SK-N-SH (cell line): ENCODE measurements at regions not wholly inside any gene's neighbourhood (a gene's known extent, or its start where the extent isn't known, plus 50 kb on each side); places are given as distances from the start of the nearest gene placed in this dataset.

Source experiments
- CTCF ChIA-PET: fragments of 300-600, 350-600 bp; formaldehyde crosslinking; extraction: SDS; loops from one replicate; lab custom pipeline; 2021; lab: Yijun Ruan, JAX
- POLR2A ChIA-PET: fragments of 350-600 bp; sonication (Branson Sonifier 250); formaldehyde crosslinking; extraction: SDS; loops from one replicate; lab custom pipeline; 2020; ENCODE audit warnings: antibody characterized with exemption, inconsistent platforms; lab: Yijun Ruan, JAX
- DNase-seq: peaks from one replicate; pipeline ENCODE4 v3.0.0; 2012
- H2AFZ ChIP-seq: fragments of 200-600 bp; sonication (generic); 2 replicates; pipeline ENCODE4 v1.8.1; 2016; ENCODE audit warnings: antibody characterized with exemption, mild to moderate bottlenecking, low read depth
- H3F3A ChIP-seq: fragments of 200-600 bp; sonication (generic); replicated peaks from 2 replicates; pipeline ENCODE3; 2016; ENCODE audit warnings: antibody characterized with exemption, mild to moderate bottlenecking; ENCODE audit not compliant: insufficient read depth
- H3K27ac ChIP-seq, 2 experiments: fragments of 200-500 bp in 1 of 2; fragments of 200-600 bp in 1 of 2; sonication (Bioruptor generic) in 1 of 2; sonication (generic), shearing (Covaris generic) in 1 of 2; 2 replicates each; pipeline versions ENCODE4 v1.5.1 to v1.6.1; 2014 to 2016; ENCODE audit warnings: low read depth in 2 of 2, inconsistent platforms in 1 of 2, low read length in 1 of 2, mild to moderate bottlenecking in 1 of 2, mixed read lengths in 1 of 2
- H3K27me3 ChIP-seq: fragments of 200-600 bp; sonication (generic), shearing (Covaris generic); 2 replicates; pipeline ENCODE4 v1.6.1; 2016; ENCODE audit warnings: mixed run types; ENCODE audit not compliant: insufficient read depth
- H3K36me3 ChIP-seq, 2 experiments: fragments of 200-500 bp in 1 of 2; fragments of 200-600 bp in 1 of 2; sonication (Bioruptor generic) in 1 of 2; sonication (generic) in 1 of 2; replicated peaks in 1 of 2; 2 replicates each; pipeline versions ENCODE3 to v1.5.1; 2014 to 2016; ENCODE audit warnings: low read length in 1 of 2, mild to moderate bottlenecking in 1 of 2; ENCODE audit not compliant: insufficient read depth in 2 of 2, control insufficient read depth in 1 of 2
- H3K4me1 ChIP-seq, 2 experiments: fragments of 200-500 bp in 1 of 2; fragments of 200-600 bp in 1 of 2; sonication (Bioruptor generic) in 1 of 2; sonication (generic), shearing (Covaris generic) in 1 of 2; 2 replicates each; pipeline versions ENCODE4 v1.5.1 to v1.6.1; 2014 to 2016; ENCODE audit warnings: low read depth in 1 of 2, low read length in 1 of 2, mixed run types in 1 of 2; ENCODE audit not compliant: insufficient read depth in 2 of 2, control insufficient read depth in 1 of 2
- H3K4me2 ChIP-seq: fragments of 200-600 bp; sonication (generic), shearing (Covaris generic); 2 replicates; pipeline ENCODE4 v1.6.1; 2017; ENCODE audit warnings: mixed run types
- H3K4me3 ChIP-seq, 2 experiments: fragments of 200-500 bp in 1 of 2; fragments of 200-600 bp in 1 of 2; sonication (Bioruptor generic) in 1 of 2; sonication (generic), shearing (Covaris generic) in 1 of 2; 2 replicates each; pipeline versions ENCODE4 v1.5.1 to v1.8.1; 2014 to 2016; ENCODE audit warnings: low read depth in 2 of 2, inconsistent platforms in 1 of 2, low read length in 1 of 2, mild to moderate bottlenecking in 1 of 2, mixed read lengths in 1 of 2, moderate library complexity in 1 of 2
- H3K79me2 ChIP-seq: fragments of 200-600 bp; sonication (generic); 2 replicates; pipeline ENCODE4 v1.8.1; 2017; ENCODE audit warnings: mild to moderate bottlenecking; ENCODE audit not compliant: insufficient read depth
- H3K9ac ChIP-seq: fragments of 200-600 bp; sonication (generic); 2 replicates; pipeline ENCODE4 v1.6.1; 2017; ENCODE audit warnings: mixed run types
- H3K9me2 ChIP-seq: fragments of 200-600 bp; sonication (generic); 2 replicates; pipeline ENCODE4 v1.6.1; 2017; ENCODE audit warnings: mixed run types
- H3K9me3 ChIP-seq: fragments of 200-600 bp; sonication (generic); 2 replicates; pipeline ENCODE4 v1.6.1; 2017; ENCODE audit warnings: mixed run types, mild to moderate bottlenecking, moderate library complexity
- H4K20me1 ChIP-seq: fragments of 200-600 bp; sonication (generic); 2 replicates; pipeline ENCODE4 v1.6.1; 2017; ENCODE audit warnings: mild to moderate bottlenecking, mixed run types; ENCODE audit not compliant: insufficient read depth
- CHD2 ChIP-seq: fragments of 150-350 bp; IDR thresholded peaks from 2 replicates; pipeline ENCODE4 v1.6.1; 2018; ENCODE audit warnings: low read length; ENCODE audit not compliant: partially characterized antibody
- EP300 ChIP-seq, 2 experiments: IDR thresholded peaks; 2 replicates each; pipeline versions ENCODE4 v1.4.0 to v1.6.1; 2012; ENCODE audit warnings: borderline replicate concordance in 1 of 2, low read depth in 1 of 2, low read length in 1 of 2
- EZH2phosphoT487 ChIP-seq: fragments of 200-600 bp; sonication (generic); IDR thresholded peaks from 2 replicates; pipeline ENCODE4 v1.6.1; 2017; ENCODE audit warnings: low read depth, mixed run types, mild to moderate bottlenecking, antibody characterized with exemption, moderate library complexity, borderline replicate concordance
- FOSL2 ChIP-seq: IDR thresholded peaks from 2 replicates; pipeline ENCODE4 v1.4.0; 2012; ENCODE audit warnings: low read depth, mild to moderate bottlenecking, moderate library complexity, borderline replicate concordance
- GATA2 ChIP-seq: sonication (generic); formaldehyde crosslinking; IDR thresholded peaks from 2 replicates; pipeline ENCODE4 v1.5.0; 2020; ENCODE audit warnings: mild to moderate bottlenecking, missing genetic modification reagents
- JUND ChIP-seq: IDR thresholded peaks from 2 replicates; pipeline ENCODE4 v1.4.0; 2012
- NFIC ChIP-seq: IDR thresholded peaks from 2 replicates; pipeline ENCODE4 v1.4.0; 2012; ENCODE audit warnings: borderline replicate concordance
- RFX5 ChIP-seq: IDR thresholded peaks from 2 replicates; pipeline ENCODE4 v1.6.1; 2012; ENCODE audit warnings: mild to moderate bottlenecking, improper control_type of control experiment, low read length
- TAF1 ChIP-seq: IDR thresholded peaks from 2 replicates; pipeline ENCODE4 v1.6.1; 2012; ENCODE audit warnings: low read depth, mild to moderate bottlenecking, low read length, moderate library complexity, borderline replicate concordance
- TCF12 ChIP-seq: IDR thresholded peaks from 2 replicates; pipeline ENCODE4 v1.4.0; 2012
- TEAD4 ChIP-seq: IDR thresholded peaks from 2 replicates; pipeline ENCODE4 v1.4.0; 2012; ENCODE audit warnings: mild to moderate bottlenecking, borderline replicate concordance; ENCODE audit not compliant: insufficient read depth
- USF1 ChIP-seq: IDR thresholded peaks from 2 replicates; pipeline ENCODE4 v1.4.0; 2012; ENCODE audit warnings: low read depth, borderline replicate concordance
- WGBS: methylation state at CpG from one replicate; pipeline ENCODE4 v1.1.6; 2017; ENCODE audit warnings: low lambda C conversion rate; 5-methylcytosine and 5-hydroxymethylcytosine counted together
- TF ChIP-seq, protein P1 (sequence below): IDR thresholded peaks from 2 replicates; pipeline ENCODE4 v1.4.0; 2012; ENCODE audit warnings: low read depth, borderline replicate concordance
- TF ChIP-seq, protein P2 (sequence below): IDR thresholded peaks from 2 replicates; pipeline ENCODE4 v1.4.0; 2012; ENCODE audit warnings: low read depth
- TF ChIP-seq, protein P3 (sequence below): IDR thresholded peaks from 2 replicates; pipeline ENCODE4 v1.6.1; 2012; ENCODE audit warnings: mild to moderate bottlenecking, low read depth, low read length, moderate library complexity
- TF ChIP-seq, protein P4 (sequence below): fragments of 200-600 bp; sonication (generic); IDR thresholded peaks from 2 replicates; pipeline ENCODE4 v1.6.1; 2017; ENCODE audit warnings: antibody characterized with exemption, mild to moderate bottlenecking, moderate library complexity

- Histone ChIP-seq H3K4me3 (no peak overlapping the region), H3K27me3 (no peaks in the 10 kb centered on the region), H3K4me2 (no peak overlapping the region), H3F3A (peaks cover 3% of the 10 kb centered on the region), H3K9me3 (no peaks in the 10 kb centered on the region), H3K9me2 (no peaks in the 10 kb centered on the region), H3K36me3 (no peaks in the 10 kb centered on the region), H4K20me1 (no peaks in the 10 kb centered on the region), H3K79me2 (no peaks in the 10 kb centered on the region), H3K9ac (no peak overlapping the region), H3K4me1 (0 out of 4 replicates have a peak, but pooled peaks cover 0 to 7% of the 10 kb centered on the region in 2 experiments), H2AFZ (no peak overlapping the region), H3K27ac (no peak overlapping the region)
- ChIA-PET POLR2A (no interaction called here), CTCF (interaction anchor here (1.4 kb wide), 1 partner anchor 12 kb away, joined by 3 read pairs; no protein-coding TSS in a partner anchor)
- TF ChIP-seq TCF12 (peak; percentile 43), GATA2 (CRISPR knock-in tag) (no peak), JUND (peak; percentile 39), FOSL2 (peak; percentile 42; the same call in 1 of the 2 replicates), NFIC (peak; percentile 83)
- TF ChIP-seq, protein P1, sequence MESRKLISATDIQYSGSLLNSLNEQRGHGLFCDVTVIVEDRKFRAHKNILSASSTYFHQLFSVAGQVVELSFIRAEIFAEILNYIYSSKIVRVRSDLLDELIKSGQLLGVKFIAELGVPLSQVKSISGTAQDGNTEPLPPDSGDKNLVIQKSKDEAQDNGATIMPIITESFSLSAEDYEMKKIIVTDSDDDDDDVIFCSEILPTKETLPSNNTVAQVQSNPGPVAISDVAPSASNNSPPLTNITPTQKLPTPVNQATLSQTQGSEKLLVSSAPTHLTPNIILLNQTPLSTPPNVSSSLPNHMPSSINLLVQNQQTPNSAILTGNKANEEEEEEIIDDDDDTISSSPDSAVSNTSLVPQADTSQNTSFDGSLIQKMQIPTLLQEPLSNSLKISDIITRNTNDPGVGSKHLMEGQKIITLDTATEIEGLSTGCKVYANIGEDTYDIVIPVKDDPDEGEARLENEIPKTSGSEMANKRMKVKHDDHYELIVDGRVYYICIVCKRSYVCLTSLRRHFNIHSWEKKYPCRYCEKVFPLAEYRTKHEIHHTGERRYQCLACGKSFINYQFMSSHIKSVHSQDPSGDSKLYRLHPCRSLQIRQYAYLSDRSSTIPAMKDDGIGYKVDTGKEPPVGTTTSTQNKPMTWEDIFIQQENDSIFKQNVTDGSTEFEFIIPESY: no peak
- no peak for DNase-seq
Observed at GRCh38 chr20:22379472-22379871, 204.9 kb downstream of the FOXA2 start.

DNA sequence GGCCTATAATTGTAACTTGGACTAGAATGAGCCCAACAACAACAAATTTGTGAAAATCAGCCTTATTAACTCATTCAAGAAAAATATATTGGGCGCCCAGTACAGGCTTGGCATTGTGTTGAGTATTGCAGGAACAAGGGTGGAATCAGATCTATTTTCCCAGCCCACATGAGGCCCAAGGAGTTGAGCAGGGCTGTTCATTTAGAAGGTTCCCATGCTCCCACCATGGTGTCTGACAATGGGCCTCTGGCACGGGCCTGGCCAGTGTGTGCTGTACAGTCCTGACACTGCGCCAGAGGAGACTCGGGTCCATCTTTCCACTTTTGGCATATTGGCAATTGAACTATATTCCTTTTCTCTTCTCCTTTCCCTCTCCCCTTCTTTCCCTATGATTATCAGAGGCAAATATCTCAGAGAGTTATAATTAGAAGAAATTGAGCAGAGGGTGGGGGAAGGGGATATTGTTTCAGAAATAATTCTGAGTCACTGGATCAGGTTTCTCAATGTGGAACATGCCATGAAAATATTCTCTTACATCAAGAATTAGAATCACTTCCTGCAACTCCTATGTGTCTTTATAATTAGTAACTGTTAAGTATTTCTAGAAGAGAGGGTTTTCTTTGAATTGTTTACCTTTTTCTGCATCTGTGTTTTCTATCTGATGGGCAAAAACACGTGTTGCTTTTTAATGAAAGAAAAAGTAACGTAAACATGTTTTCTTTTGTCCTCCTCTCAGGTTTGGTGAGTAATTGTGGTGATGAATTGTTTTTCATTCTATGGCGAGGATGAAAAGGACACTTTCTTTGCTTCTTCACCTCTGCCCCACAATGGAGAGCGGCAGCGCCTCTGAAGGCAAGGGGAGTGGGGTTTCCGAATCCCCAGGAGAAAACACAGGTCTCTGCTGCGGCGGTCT is 209.4 kb downstream of the FOXA2 start:
- peaks cover 3% of the 10 kb centered on the region for H3F3A ChIP-seq
- H3K4me3 ChIP-seq: peak overlapping the region in 1 of 2 experiments; percentile 38; a peak in 1 of 4 replicates
- ChIA-PET POLR2A (no interaction called here), CTCF (no interaction called here)
- H3K9me2 ChIP-seq: no peaks in the 10 kb centered on the region
- no peak for DNase-seq
- H3K4me1 ChIP-seq: 0 out of 4 replicates have a peak, but pooled peaks cover 0 to 7% of the 10 kb centered on the region in 2 experiments
- peak overlapping the region; percentile 58 for H3K4me2 ChIP-seq
- H3K27me3 ChIP-seq: peaks cover 9% of the 10 kb centered on the region; the same call in 1 of the 2 replicates
- no peaks in the 10 kb centered on the region for H3K79me2 ChIP-seq
- no peaks in the 10 kb centered on the region for H3K9me3 ChIP-seq
- H3K36me3 ChIP-seq: no peaks in the 10 kb centered on the region
- WGBS: 21% methylated on average over 12 of the region's 12 CpGs
- no peaks in the 10 kb centered on the region for H4K20me1 ChIP-seq
- H2AFZ ChIP-seq: peak overlapping the region; percentile 88
- peak overlapping the region; percentile 9; the same call in 1 of the 2 replicates for H3K9ac ChIP-seq
- peak overlapping the region in 1 of 2 experiments; percentile 55; a peak in 2 of 4 replicates for H3K27ac ChIP-seq
- TF ChIP-seq CHD2 (no peak), TAF1 (no peak), EZH2phosphoT487 (no peak), EP300 (IDR thresholded peaks at IDR 0.05; ENCODE audit: borderline replicate concordance in 1 of 2, low read depth in 1 of 2, low read length in 1 of 2) (0 out of 4 replicates have a peak, but pooled peaks of 1 of the 2 experiments have one; percentile 27), RFX5 (no peak), USF1 (no peak), FOSL2 (peak; percentile 40; the same call in 1 of the 2 replicates), TCF12 (peak; percentile 11; the same call in 1 of the 2 replicates), TEAD4 (no peak)
- TF ChIP-seq, protein P2, sequence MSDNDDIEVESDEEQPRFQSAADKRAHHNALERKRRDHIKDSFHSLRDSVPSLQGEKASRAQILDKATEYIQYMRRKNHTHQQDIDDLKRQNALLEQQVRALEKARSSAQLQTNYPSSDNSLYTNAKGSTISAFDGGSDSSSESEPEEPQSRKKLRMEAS: no peak
- TF ChIP-seq, protein P3, sequence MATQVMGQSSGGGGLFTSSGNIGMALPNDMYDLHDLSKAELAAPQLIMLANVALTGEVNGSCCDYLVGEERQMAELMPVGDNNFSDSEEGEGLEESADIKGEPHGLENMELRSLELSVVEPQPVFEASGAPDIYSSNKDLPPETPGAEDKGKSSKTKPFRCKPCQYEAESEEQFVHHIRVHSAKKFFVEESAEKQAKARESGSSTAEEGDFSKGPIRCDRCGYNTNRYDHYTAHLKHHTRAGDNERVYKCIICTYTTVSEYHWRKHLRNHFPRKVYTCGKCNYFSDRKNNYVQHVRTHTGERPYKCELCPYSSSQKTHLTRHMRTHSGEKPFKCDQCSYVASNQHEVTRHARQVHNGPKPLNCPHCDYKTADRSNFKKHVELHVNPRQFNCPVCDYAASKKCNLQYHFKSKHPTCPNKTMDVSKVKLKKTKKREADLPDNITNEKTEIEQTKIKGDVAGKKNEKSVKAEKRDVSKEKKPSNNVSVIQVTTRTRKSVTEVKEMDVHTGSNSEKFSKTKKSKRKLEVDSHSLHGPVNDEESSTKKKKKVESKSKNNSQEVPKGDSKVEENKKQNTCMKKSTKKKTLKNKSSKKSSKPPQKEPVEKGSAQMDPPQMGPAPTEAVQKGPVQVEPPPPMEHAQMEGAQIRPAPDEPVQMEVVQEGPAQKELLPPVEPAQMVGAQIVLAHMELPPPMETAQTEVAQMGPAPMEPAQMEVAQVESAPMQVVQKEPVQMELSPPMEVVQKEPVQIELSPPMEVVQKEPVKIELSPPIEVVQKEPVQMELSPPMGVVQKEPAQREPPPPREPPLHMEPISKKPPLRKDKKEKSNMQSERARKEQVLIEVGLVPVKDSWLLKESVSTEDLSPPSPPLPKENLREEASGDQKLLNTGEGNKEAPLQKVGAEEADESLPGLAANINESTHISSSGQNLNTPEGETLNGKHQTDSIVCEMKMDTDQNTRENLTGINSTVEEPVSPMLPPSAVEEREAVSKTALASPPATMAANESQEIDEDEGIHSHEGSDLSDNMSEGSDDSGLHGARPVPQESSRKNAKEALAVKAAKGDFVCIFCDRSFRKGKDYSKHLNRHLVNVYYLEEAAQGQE: no peak
- TF ChIP-seq, protein P4, sequence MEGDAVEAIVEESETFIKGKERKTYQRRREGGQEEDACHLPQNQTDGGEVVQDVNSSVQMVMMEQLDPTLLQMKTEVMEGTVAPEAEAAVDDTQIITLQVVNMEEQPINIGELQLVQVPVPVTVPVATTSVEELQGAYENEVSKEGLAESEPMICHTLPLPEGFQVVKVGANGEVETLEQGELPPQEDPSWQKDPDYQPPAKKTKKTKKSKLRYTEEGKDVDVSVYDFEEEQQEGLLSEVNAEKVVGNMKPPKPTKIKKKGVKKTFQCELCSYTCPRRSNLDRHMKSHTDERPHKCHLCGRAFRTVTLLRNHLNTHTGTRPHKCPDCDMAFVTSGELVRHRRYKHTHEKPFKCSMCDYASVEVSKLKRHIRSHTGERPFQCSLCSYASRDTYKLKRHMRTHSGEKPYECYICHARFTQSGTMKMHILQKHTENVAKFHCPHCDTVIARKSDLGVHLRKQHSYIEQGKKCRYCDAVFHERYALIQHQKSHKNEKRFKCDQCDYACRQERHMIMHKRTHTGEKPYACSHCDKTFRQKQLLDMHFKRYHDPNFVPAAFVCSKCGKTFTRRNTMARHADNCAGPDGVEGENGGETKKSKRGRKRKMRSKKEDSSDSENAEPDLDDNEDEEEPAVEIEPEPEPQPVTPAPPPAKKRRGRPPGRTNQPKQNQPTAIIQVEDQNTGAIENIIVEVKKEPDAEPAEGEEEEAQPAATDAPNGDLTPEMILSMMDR: no peak
